ENCODE measurements at regions not wholly inside any gene's neighbourhood (a gene's known extent, or its start where the extent isn't known, plus 50 kb on each side); places are given as distances from the start of the nearest gene placed in this dataset.

GRCh38 chr9:40935336-40935735 lies 193.1 kb downstream of the FOXD4L6 start:
- TF ChIP-seq CTCF (conservative IDR thresholded peaks at IDR 0.05) (no peak), ZFX (IDR thresholded peaks at IDR 0.05) (no peak)
